Nephron (organoid): ENCODE measurements at regions not wholly inside any gene's neighbourhood (a gene's known extent, or its start where the extent isn't known, plus 50 kb on each side); places are given as distances from the start of the nearest gene placed in this dataset.

Experiments
- H3K27ac Mint-ChIP-seq, 3 experiments: 2 replicates each; pipeline ENCODE4 v1.8.0; 2020; ENCODE audit warnings: mixed read lengths in 3 of 3, mild to moderate bottlenecking in 2 of 3, moderate library complexity in 1 of 3
- H3K27me3 Mint-ChIP-seq: 2 replicates; pipeline ENCODE4 v1.8.0; 2021; ENCODE audit warnings: low read depth, mild to moderate bottlenecking, moderate library complexity, mixed read lengths
- H3K36me3 Mint-ChIP-seq: 2 replicates; pipeline ENCODE4 v1.8.0; 2020; ENCODE audit warnings: low read depth, mixed read lengths
- H3K4me1 Mint-ChIP-seq: 2 replicates; pipeline ENCODE4 v1.8.0; 2020; ENCODE audit warnings: mixed read lengths
- H3K4me3 Mint-ChIP-seq, 3 experiments: 2 replicates each; pipeline ENCODE4 v1.8.0; 2020; ENCODE audit warnings: mild to moderate bottlenecking in 3 of 3, mixed read lengths in 3 of 3, moderate library complexity in 2 of 3
- H3K9me3 Mint-ChIP-seq: 2 replicates; pipeline ENCODE4 v1.8.0; 2020; ENCODE audit warnings: mixed read lengths
- CTCF ChIP-seq, 3 experiments: fragments of 200-600 bp; sonication (generic); IDR thresholded peaks; one replicate each; pipeline ENCODE4 v1.5.0; 2021; ENCODE audit warnings: antibody characterized with exemption in 3 of 3; ENCODE audit not compliant: unreplicated experiment in 3 of 3

DNA sequence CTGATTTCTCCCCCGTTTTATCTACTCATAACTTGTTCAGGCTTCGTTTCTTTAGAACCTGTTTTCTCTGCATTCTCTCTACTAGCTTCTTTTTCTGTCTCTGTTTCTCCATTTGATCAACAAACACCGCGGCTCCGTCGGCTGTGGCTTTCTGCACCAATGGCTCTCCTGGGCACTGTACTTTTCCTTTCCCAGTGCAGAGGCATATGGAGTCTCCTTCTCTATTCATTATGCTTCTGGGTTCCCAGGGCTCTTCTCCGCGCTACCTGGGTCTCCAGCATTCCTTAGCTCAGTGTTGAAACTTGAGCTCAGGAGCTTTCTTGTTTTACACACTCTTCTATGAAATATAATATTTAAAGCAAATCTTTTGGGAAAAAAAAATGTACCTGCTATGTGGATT, 196.6 kb upstream of the SOX11 start:
- no peak for TF ChIP-seq CTCF (IDR thresholded peaks at IDR 0.05; ENCODE audit: unreplicated experiment in 3 of 3)
- H3K4me1 Mint-ChIP-seq = peaks cover 4% of the 10 kb centered on the region
- H3K27ac Mint-ChIP-seq = no peak overlapping the region
- no peaks in the 10 kb centered on the region for H3K9me3 Mint-ChIP-seq
- peak overlapping the region in 1 of 3 experiments; percentile 1 for H3K4me3 Mint-ChIP-seq
- H3K27me3 Mint-ChIP-seq = peaks cover 28% of the 10 kb centered on the region
- H3K36me3 Mint-ChIP-seq = no peaks in the 10 kb centered on the region

DNA sequence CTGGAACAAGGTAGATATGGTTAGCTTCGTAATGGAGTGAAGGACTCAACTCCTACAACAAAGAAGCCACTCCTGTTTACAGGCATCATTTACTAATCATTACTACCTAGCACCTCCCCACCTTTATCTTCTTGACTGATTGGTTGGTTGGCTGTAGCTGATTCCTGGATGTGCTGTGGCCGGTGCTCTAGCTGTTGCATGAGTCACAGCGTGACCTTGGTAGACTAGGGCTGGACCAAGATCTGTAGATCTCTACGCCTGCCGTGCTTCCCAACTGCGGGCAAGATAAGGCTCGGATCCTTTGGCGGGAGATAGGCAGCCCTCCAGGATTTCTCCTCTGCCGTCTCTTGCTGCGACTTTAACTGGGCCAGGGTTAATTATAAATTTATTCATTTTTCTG, 194.3 kb upstream of the SOX11 start:
- no peak for TF ChIP-seq CTCF (IDR thresholded peaks at IDR 0.05; ENCODE audit: unreplicated experiment in 3 of 3)
- H3K36me3 Mint-ChIP-seq = no peaks in the 10 kb centered on the region
- peaks cover 4% of the 10 kb centered on the region for H3K4me1 Mint-ChIP-seq
- peaks cover 27% of the 10 kb centered on the region for H3K27me3 Mint-ChIP-seq
- H3K4me3 Mint-ChIP-seq = no peak overlapping the region
- no peak overlapping the region for H3K27ac Mint-ChIP-seq
- H3K9me3 Mint-ChIP-seq = no peaks in the 10 kb centered on the region

- H3K36me3 Mint-ChIP-seq = no peaks in the 10 kb centered on the region
- H3K27me3 Mint-ChIP-seq = peaks cover 4% of the 10 kb centered on the region
- H3K27ac Mint-ChIP-seq = no peak overlapping the region
- H3K4me1 Mint-ChIP-seq = no peaks in the 10 kb centered on the region
- H3K4me3 Mint-ChIP-seq = no peak overlapping the region
- no peak for TF ChIP-seq CTCF (IDR thresholded peaks at IDR 0.05; ENCODE audit: unreplicated experiment in 3 of 3)
- no peaks in the 10 kb centered on the region for H3K9me3 Mint-ChIP-seq
These were observed 190.4 kb upstream of the SOX11 start for GRCh38 chr2:5501807-5502206.

GRCh38 chr2:5502385-5502784, 189.8 kb upstream of the SOX11 start:
- H3K4me3 Mint-ChIP-seq = no peak overlapping the region
- peaks cover 4% of the 10 kb centered on the region for H3K27me3 Mint-ChIP-seq
- no peaks in the 10 kb centered on the region for H3K36me3 Mint-ChIP-seq
- no peak for TF ChIP-seq CTCF (IDR thresholded peaks at IDR 0.05; ENCODE audit: unreplicated experiment in 3 of 3)
- no peak overlapping the region for H3K27ac Mint-ChIP-seq
- no peaks in the 10 kb centered on the region for H3K9me3 Mint-ChIP-seq
- no peaks in the 10 kb centered on the region for H3K4me1 Mint-ChIP-seq

DNA sequence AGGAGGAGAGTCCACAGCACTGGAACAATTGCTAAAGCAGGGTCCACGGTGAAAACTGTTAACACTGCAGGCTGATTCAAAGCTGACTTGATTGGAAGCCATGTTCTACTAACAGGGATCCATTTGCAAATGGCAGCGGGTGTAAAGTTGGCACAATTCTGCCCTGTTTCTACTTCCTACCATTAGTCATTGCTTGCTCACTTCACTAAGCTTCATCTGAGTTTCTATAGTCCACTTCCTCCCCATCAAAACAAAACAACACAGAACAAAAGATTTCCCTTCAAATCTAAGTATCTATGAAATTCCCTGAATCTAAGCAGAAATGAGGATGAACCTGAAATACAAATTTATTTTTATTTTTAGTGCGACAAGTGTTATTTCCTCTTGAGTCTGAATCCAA, 187.4 kb upstream of the SOX11 start:
- TF ChIP-seq CTCF (IDR thresholded peaks at IDR 0.05; ENCODE audit: unreplicated experiment in 3 of 3) = no peak
- H3K27me3 Mint-ChIP-seq = no peaks in the 10 kb centered on the region
- H3K4me3 Mint-ChIP-seq = no peak overlapping the region
- no peaks in the 10 kb centered on the region for H3K36me3 Mint-ChIP-seq
- H3K4me1 Mint-ChIP-seq = no peaks in the 10 kb centered on the region
- H3K9me3 Mint-ChIP-seq = no peaks in the 10 kb centered on the region
- no peak overlapping the region for H3K27ac Mint-ChIP-seq

DNA sequence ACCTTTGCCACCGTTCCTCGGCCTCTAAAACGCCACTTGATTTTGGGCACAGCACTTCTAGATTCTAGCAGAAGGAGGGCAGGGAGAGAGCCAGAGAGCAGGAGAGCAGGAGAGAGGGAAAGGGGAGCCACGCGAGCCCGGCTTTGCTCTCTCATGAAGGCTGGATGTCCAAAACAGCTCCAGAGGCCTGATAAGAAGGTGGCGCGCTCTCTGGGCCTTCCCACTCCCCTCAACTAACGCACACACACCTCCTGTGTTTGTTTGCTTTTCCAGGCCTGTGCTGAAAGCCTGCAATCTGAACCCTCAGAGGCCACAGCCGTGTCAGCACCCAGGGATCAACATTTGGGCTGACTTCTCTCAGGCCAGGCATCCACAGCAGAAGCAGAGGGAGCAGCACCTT, 184.8 kb upstream of the SOX11 start:
- Mint-ChIP-seq H3K4me3 (no peak overlapping the region), H3K27me3 (no peaks in the 10 kb centered on the region), H3K27ac (no peak overlapping the region), H3K9me3 (no peaks in the 10 kb centered on the region), H3K36me3 (no peaks in the 10 kb centered on the region), H3K4me1 (no peaks in the 10 kb centered on the region)
- TF ChIP-seq CTCF (IDR thresholded peaks at IDR 0.05; ENCODE audit: unreplicated experiment in 3 of 3) = no peak
